Stomach (tissue), 8 donors: ENCODE measurements at regions not wholly inside any gene's neighbourhood (a gene's known extent, or its start where the extent isn't known, plus 50 kb on each side); places are given as distances from the start of the nearest gene placed in this dataset.

Experiments used
- DNase-seq, 2 donors: peaks; one replicate each; pipeline versions ENCODE4 v3.0.0 to v3.0.0-alpha.2; 2013 to 2019
- H3K27ac ChIP-seq, 5 donors: fragments of 200-600 bp in 4 of 5; sonication (generic) in 4 of 5; one replicate each; pipeline ENCODE4 v1.5.1; 2013 to 2019; ENCODE audit warnings: mild to moderate bottlenecking in 1 of 5, moderate library complexity in 1 of 5
- H3K27me3 ChIP-seq, 3 donors: fragments of 200-600 bp; sonication (generic); one replicate each; pipeline ENCODE4 v1.5.1; 2017 to 2019; ENCODE audit warnings: mixed run types in 1 of 3
- H3K36me3 ChIP-seq, 4 donors: fragments of 200-600 bp; sonication (generic); 1 replicate in 3 of 4; 2 replicates in 1 of 4; pipeline ENCODE4 v1.5.1; 2016 to 2019
- H3K4me1 ChIP-seq, 4 donors: fragments of 200-600 bp; sonication (generic); one replicate each; pipeline ENCODE4 v1.5.1; 2016 to 2019
- H3K4me3 ChIP-seq, 4 donors: fragments of 200-600 bp; sonication (generic) in 3 of 4; one replicate each; pipeline ENCODE4 v1.5.1; 2016 to 2019; ENCODE audit warnings: mild to moderate bottlenecking in 1 of 4
- H3K9me3 ChIP-seq, 4 donors: fragments of 200-600 bp; sonication (generic); one replicate each; pipeline ENCODE4 v1.5.1; 2016 to 2019
- EP300 ChIP-seq: sonication (generic); formaldehyde crosslinking; IDR thresholded peaks from one replicate; pipeline ENCODE4 v1.6.1; 2017; ENCODE audit warnings: antibody characterized with exemption
- POLR2A ChIP-seq, 4 donors: fragments of 450-650 bp; IDR thresholded peaks; one replicate each; pipeline ENCODE4 v1.6.1; 2016; ENCODE audit warnings: antibody characterized with exemption in 4 of 4, control low read depth in 2 of 4, mild to moderate bottlenecking in 1 of 4, moderate library complexity in 1 of 4
- POLR2AphosphoS5 ChIP-seq, 3 donors: sonication (generic); formaldehyde crosslinking; IDR thresholded peaks; one replicate each; pipeline ENCODE4 v1.6.1; 2016; ENCODE audit warnings: antibody characterized with exemption in 3 of 3
- WGBS, 5 donors: extraction: QIAGEN DNeasy Blood & Tissue Kit in 3 of 5; methylation state at CpG; one replicate each; pipeline versions ENCODE4 v1.1.5 to v1.1.7; 2013 to 2018; 5-methylcytosine and 5-hydroxymethylcytosine counted together
- intact Hi-C: fragments of 100-400 bp; cut with DNase I; formaldehyde crosslinking; loops from one replicate; pipeline ENCODE4 v1.15.1; 2023; ENCODE audit warnings: low total_unique reads
- TF ChIP-seq, protein P1 (sequence below), 7 experiments: fragments of 450-650 bp in 4 of 7; fragments of 200-600 bp in 3 of 7; sonication (generic) in 3 of 7; IDR thresholded peaks; one replicate each; pipeline ENCODE4 v1.5.1; 2016 to 2019; ENCODE audit warnings: antibody characterized with exemption in 7 of 7, control low read depth in 2 of 7, mild to moderate bottlenecking in 1 of 7
- donor health status: healthy with polysubstance abuse.
- donor health status: Bipolar disorder and iron deficiency.
- donor health status: healthy.

DNA sequence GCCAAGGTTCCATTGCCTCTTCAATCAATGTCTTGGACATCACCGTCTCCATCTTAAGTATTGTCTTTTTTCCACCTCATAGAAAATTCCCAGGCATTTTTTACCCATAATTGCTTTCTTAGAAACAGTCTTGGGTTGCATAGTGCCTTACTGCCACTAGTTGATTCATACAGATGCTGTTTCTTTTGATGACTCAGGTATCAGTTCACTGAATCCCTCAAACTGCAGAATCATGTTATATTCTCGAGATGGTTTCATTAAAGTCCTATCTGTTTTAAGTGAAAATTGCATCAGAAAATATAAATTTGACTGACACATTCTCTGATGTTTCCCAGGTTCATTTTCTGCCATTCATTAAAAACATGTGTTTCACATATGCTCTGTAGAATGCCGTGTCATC, 1489.1 kb downstream of the BRINP3 start:
- Histone ChIP-seq H3K4me3 (no peak overlapping the region), H3K36me3 (no peaks in the 10 kb centered on the region), H3K27me3 (no peaks in the 10 kb centered on the region), H3K4me1 (no peaks in the 10 kb centered on the region), H3K27ac (no peak overlapping the region), H3K9me3 (peaks cover 0 to 13% (median 3%) of the 10 kb centered on the region in 4 donors)
- intact Hi-C loops = no loop called here
- no peak for DNase-seq
- TF ChIP-seq POLR2A (IDR thresholded peaks at IDR 0.05) (no peak), EP300 (no peak), POLR2AphosphoS5 (IDR thresholded peaks at IDR 0.05) (no peak)
- TF ChIP-seq, protein P1, sequence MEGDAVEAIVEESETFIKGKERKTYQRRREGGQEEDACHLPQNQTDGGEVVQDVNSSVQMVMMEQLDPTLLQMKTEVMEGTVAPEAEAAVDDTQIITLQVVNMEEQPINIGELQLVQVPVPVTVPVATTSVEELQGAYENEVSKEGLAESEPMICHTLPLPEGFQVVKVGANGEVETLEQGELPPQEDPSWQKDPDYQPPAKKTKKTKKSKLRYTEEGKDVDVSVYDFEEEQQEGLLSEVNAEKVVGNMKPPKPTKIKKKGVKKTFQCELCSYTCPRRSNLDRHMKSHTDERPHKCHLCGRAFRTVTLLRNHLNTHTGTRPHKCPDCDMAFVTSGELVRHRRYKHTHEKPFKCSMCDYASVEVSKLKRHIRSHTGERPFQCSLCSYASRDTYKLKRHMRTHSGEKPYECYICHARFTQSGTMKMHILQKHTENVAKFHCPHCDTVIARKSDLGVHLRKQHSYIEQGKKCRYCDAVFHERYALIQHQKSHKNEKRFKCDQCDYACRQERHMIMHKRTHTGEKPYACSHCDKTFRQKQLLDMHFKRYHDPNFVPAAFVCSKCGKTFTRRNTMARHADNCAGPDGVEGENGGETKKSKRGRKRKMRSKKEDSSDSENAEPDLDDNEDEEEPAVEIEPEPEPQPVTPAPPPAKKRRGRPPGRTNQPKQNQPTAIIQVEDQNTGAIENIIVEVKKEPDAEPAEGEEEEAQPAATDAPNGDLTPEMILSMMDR (IDR thresholded peaks at IDR 0.05) = no peak
- WGBS, 5 donors = 66 to 70% (median 68%) methylated on average over 3 of the region's 3 CpGs

DNA sequence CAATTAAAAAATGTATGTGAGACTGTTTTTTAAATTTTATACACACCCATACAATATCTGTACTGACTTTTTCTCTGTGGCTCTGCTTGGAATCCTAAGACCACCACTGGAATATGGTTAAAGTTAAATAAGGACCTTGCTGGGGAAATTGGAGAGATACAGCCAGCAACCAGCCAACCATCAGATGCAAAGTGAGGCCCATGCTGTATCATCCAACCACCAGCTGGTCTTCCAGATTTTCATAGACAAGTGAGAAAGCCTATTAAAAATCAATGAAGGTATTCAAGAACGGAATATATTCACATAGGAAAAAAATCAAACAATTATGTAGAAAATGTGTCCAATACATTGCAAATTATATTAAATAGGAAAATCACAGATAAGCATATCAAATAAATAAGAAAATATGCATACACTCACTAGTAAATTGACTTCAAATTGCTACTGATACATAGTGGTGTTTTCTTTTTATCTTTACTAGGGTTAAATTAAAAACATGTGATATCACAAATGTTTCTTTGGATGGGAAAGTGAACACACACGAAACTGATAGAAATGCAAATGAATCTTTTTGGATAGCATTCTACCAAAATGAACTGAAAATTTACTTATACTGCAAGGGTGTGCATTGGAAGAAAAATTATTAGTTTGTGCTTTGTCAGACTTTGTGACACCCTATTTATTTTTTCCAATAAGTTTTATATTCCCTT, 1486.3 kb downstream of the BRINP3 start:
- TF ChIP-seq EP300 = no peak
- TF ChIP-seq POLR2A (IDR thresholded peaks at IDR 0.05) = no peak
- no peak for TF ChIP-seq POLR2AphosphoS5 (IDR thresholded peaks at IDR 0.05)
- TF ChIP-seq, protein P1 (IDR thresholded peaks at IDR 0.05) = no peak
- Histone ChIP-seq H3K4me3 (no peak overlapping the region), H3K9me3 (peaks cover 0 to 6% (median 0%) of the 10 kb centered on the region in 4 donors), H3K27ac (no peak overlapping the region), H3K4me1 (no peaks in the 10 kb centered on the region), H3K36me3 (no peaks in the 10 kb centered on the region), H3K27me3 (no peaks in the 10 kb centered on the region)
- 67 to 77% (median 74%) methylated on average over 2 of the region's 2 CpGs for WGBS, 5 donors
- intact Hi-C loops = no loop called here
- DNase-seq = no peak

DNA sequence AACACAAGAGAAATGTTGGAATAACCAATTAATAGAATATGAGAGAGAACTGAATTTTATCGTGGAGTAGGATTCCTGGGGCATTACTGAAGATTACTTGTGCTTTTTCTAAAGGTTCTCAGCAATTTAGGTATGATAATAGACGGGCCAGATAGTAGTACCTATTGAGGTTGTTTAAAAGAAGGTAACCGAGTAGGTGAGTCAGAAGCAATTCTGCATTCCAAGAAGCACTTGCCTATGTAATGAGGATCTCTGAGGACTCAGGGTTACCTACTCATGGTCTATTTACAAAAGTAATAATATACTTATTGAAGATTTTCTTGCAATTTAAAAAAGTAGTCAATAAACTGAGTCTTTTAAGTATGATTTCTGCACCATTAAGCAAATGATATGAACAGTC, 1469.8 kb downstream of the BRINP3 start:
- no peaks in the 10 kb centered on the region for H3K9me3 ChIP-seq
- TF ChIP-seq EP300 (no peak), POLR2AphosphoS5 (IDR thresholded peaks at IDR 0.05) (no peak), POLR2A (IDR thresholded peaks at IDR 0.05) (no peak)
- TF ChIP-seq, protein P1 (IDR thresholded peaks at IDR 0.05) = no peak
- no peaks in the 10 kb centered on the region for H3K27me3 ChIP-seq
- H3K4me1 ChIP-seq = no peaks in the 10 kb centered on the region
- no peak overlapping the region for H3K27ac ChIP-seq
- H3K4me3 ChIP-seq = no peak overlapping the region
- 34 to 65% (median 48%) methylated on average over 3 of the region's 3 CpGs for WGBS, 5 donors
- H3K36me3 ChIP-seq = no peaks in the 10 kb centered on the region
- no peak for DNase-seq
- intact Hi-C loops = no loop called here

DNA sequence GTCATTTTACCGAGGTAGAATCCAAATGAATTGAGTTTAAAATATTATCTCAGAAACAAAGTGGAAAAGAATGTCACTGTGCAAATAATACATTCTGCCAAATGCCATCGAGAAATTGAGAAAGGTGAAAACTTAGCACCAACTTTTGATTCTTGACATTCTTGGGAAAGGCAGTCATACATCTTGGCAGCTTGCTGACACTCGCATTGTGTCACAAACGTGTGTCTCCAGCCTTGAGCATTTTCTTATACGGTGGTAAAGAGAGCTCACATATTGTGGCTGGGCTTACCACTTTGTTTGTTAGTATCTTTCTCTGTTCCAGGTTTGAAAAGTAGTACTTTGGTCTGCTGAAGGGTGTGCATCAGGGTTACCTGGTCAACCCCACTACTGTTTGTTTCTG, 1456.1 kb downstream of the BRINP3 start:
- H3K27ac ChIP-seq = no peak overlapping the region
- no peak for DNase-seq
- no peaks in the 10 kb centered on the region for H3K27me3 ChIP-seq
- WGBS, 5 donors = 66 to 81% (median 78%) methylated on average over 5 of the region's 5 CpGs
- H3K4me1 ChIP-seq = no peaks in the 10 kb centered on the region
- no peak overlapping the region for H3K4me3 ChIP-seq
- TF ChIP-seq EP300 (no peak), POLR2A (IDR thresholded peaks at IDR 0.05) (no peak), POLR2AphosphoS5 (IDR thresholded peaks at IDR 0.05) (no peak)
- TF ChIP-seq, protein P1 (IDR thresholded peaks at IDR 0.05) = no peak
- H3K36me3 ChIP-seq = no peaks in the 10 kb centered on the region
- intact Hi-C loops = no loop called here
- H3K9me3 ChIP-seq = peaks cover 0 to 16% (median 0%) of the 10 kb centered on the region in 4 donors
